Testis (tissue), 2 donors: ENCODE measurements at regions not wholly inside any gene's neighbourhood (a gene's known extent, or its start where the extent isn't known, plus 50 kb on each side); places are given as distances from the start of the nearest gene placed in this dataset.

Experiments used
- DNase-seq: peaks from one replicate; pipeline ENCODE4 v3.0.0-alpha.2; 2019
- H3K27ac ChIP-seq, 2 donors: fragments of 200-600 bp; sonication (generic); one replicate each; pipeline ENCODE4 v1.5.1; 2019
- H3K27me3 ChIP-seq: fragments of 200-600 bp; sonication (generic); one replicate; pipeline ENCODE4 v1.5.1; 2019
- H3K36me3 ChIP-seq: fragments of 200-600 bp; sonication (generic); one replicate; pipeline ENCODE4 v1.5.1; 2017; ENCODE audit warnings: low read depth; ENCODE audit errors: missing control alignments
- H3K4me1 ChIP-seq: fragments of 200-600 bp; sonication (generic); one replicate; pipeline ENCODE4 v1.5.1; 2019
- H3K4me3 ChIP-seq, 2 donors: fragments of 200-600 bp; sonication (generic); one replicate each; pipeline ENCODE4 v1.5.1; 2017 to 2019
- H3K9me3 ChIP-seq: fragments of 200-600 bp; sonication (generic); one replicate; pipeline ENCODE4 v1.5.1; 2017
- POLR2A ChIP-seq: fragments of 450-650 bp; IDR thresholded peaks from one replicate; pipeline ENCODE4 v1.6.1; 2017; ENCODE audit warnings: antibody characterized with exemption, mild to moderate bottlenecking, moderate library complexity
- WGBS, 2 donors: methylation state at CpG; one replicate each; pipeline ENCODE4 v1.1.5; 2018; 5-methylcytosine and 5-hydroxymethylcytosine counted together
- intact Hi-C: fragments of 100-400 bp; cut with DNase I; formaldehyde crosslinking; loops from one replicate; pipeline ENCODE4 v1.15.1; 2023; ENCODE audit warnings: low total_unique reads
- TF ChIP-seq, protein P1 (sequence below), 3 experiments: fragments of 450-650 bp in 2 of 3; fragments of 200-600 bp in 1 of 3; sonication (generic) in 1 of 3; IDR thresholded peaks; one replicate each; pipeline ENCODE4 v1.5.1; 2016 to 2019; ENCODE audit warnings: antibody characterized with exemption in 3 of 3, mild to moderate bottlenecking in 2 of 3, moderate library complexity in 1 of 3

DNA sequence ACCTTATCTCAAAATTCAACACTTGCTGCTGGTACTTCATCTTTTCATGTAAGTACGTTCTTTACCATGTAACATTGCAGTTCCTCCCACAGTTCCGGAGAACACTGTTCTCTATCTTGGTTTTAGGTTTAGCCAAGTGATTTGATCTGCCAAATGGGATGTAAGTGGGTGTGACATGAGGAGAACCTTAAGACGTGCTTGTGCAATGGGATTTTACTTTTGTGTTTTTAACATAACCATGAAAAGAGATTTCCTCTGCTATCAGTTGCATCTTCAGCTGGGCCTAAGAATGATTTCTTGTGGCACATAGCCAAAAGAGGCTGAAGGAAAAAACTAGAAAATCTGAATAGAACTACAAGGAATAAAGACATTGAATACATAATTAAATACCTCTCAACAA lies 894.5 kb upstream of the ALCAM start:
- H3K27ac ChIP-seq: no peak overlapping the region
- no peaks in the 10 kb centered on the region for H3K4me1 ChIP-seq
- WGBS, 2 donors: 79 to 87% methylated on average over 3 of the region's 3 CpGs
- DNase-seq: no peak
- intact Hi-C loops: no loop called here
- no peak overlapping the region for H3K4me3 ChIP-seq
- TF ChIP-seq, protein P1, sequence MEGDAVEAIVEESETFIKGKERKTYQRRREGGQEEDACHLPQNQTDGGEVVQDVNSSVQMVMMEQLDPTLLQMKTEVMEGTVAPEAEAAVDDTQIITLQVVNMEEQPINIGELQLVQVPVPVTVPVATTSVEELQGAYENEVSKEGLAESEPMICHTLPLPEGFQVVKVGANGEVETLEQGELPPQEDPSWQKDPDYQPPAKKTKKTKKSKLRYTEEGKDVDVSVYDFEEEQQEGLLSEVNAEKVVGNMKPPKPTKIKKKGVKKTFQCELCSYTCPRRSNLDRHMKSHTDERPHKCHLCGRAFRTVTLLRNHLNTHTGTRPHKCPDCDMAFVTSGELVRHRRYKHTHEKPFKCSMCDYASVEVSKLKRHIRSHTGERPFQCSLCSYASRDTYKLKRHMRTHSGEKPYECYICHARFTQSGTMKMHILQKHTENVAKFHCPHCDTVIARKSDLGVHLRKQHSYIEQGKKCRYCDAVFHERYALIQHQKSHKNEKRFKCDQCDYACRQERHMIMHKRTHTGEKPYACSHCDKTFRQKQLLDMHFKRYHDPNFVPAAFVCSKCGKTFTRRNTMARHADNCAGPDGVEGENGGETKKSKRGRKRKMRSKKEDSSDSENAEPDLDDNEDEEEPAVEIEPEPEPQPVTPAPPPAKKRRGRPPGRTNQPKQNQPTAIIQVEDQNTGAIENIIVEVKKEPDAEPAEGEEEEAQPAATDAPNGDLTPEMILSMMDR (IDR thresholded peaks at IDR 0.05): no peak
- no peak for TF ChIP-seq POLR2A
- H3K27me3 ChIP-seq: no peaks in the 10 kb centered on the region
- H3K36me3 ChIP-seq: no peaks in the 10 kb centered on the region
- H3K9me3 ChIP-seq: no peaks in the 10 kb centered on the region

- Histone ChIP-seq H3K9me3 (no peaks in the 10 kb centered on the region), H3K36me3 (no peaks in the 10 kb centered on the region), H3K27me3 (no peaks in the 10 kb centered on the region), H3K4me3 (no peak overlapping the region), H3K4me1 (no peaks in the 10 kb centered on the region), H3K27ac (no peak overlapping the region)
- whole genome bisulfite sequencing, 2 donors: 67 to 70% methylated on average over 1 of the region's 1 CpG
- no peak for DNase-seq
- TF ChIP-seq, protein P1 (IDR thresholded peaks at IDR 0.05): no peak
- no peak for TF ChIP-seq POLR2A
- intact Hi-C loops: no loop called here
Observed at GRCh38 chr3:104474011-104474410, 892.7 kb upstream of the ALCAM start.

DNA sequence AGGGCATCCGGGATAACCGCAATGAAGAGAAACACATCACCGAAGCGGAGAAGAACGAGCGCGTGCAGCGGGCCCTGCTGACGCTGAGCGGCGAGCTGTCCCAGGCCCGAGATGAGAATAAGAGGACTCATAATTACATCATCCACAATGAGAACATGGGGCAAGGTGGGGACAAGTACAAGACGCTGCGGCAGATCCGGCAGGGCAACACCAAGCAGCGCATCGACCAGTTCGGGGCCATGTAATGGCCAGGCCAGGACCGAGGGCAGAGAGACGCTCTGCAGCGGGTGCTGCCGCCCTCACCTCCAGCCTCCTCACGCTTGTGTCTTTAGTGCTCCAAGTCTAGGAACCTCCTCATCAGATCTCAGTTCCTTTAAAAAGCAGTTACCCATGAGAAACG lies 863.7 kb upstream of the ALCAM start:
- intact Hi-C loops: no loop called here
- H3K4me3 ChIP-seq: peak overlapping the region; percentile 15 to 25
- H3K27me3 ChIP-seq: no peaks in the 10 kb centered on the region
- no peaks in the 10 kb centered on the region for H3K36me3 ChIP-seq
- H3K9me3 ChIP-seq: no peaks in the 10 kb centered on the region
- no peak for TF ChIP-seq POLR2A
- TF ChIP-seq, protein P1 (IDR thresholded peaks at IDR 0.05): no peak
- 74 to 77% methylated on average over 23 to 24 of the region's 24 CpGs for WGBS, 2 donors
- no peak for DNase-seq
- no peaks in the 10 kb centered on the region for H3K4me1 ChIP-seq
- H3K27ac ChIP-seq: no peak overlapping the region

DNA sequence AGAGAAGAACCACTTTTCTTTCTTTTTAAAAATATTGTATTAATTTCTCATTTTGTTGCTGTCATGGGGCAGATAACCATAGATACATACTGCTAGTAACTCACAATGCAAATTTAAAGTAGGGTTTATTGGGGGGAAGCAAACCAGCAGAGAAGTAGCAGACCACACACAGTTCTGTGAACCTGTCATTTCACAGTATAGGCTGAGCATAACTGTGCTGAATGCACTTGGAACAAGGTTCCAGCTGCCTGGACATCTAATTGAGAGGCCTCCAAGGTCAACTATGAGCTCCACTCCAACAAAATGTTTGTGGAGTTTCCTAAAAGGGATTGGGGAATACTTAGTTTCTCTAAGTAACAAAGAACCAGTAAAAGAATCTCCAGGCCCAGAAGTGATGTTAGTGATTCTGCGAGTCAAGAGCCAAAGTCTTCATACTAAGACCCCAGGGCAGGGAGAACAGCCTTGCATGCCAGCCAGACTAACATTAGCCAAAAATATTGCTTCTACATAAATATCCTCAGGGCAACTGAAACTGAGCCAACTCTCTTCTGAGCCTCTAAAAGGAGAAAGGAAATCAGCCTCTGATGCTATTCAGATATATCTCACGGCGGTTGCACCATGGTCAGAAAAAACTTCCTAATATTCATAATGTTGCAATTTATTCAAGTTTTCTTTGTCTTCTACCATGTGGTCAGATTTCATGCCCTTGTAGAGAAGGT lies 856.4 kb upstream of the ALCAM start:
- Histone ChIP-seq H3K27me3 (no peaks in the 10 kb centered on the region), H3K9me3 (no peaks in the 10 kb centered on the region), H3K4me1 (no peaks in the 10 kb centered on the region), H3K27ac (no peak overlapping the region), H3K36me3 (no peaks in the 10 kb centered on the region), H3K4me3 (no peak overlapping the region)
- intact Hi-C loops: no loop called here
- DNase-seq: no peak
- TF ChIP-seq, protein P1 (IDR thresholded peaks at IDR 0.05): no peak
- no peak for TF ChIP-seq POLR2A
- 71 to 72% methylated on average over 3 of the region's 3 CpGs for WGBS, 2 donors

DNA sequence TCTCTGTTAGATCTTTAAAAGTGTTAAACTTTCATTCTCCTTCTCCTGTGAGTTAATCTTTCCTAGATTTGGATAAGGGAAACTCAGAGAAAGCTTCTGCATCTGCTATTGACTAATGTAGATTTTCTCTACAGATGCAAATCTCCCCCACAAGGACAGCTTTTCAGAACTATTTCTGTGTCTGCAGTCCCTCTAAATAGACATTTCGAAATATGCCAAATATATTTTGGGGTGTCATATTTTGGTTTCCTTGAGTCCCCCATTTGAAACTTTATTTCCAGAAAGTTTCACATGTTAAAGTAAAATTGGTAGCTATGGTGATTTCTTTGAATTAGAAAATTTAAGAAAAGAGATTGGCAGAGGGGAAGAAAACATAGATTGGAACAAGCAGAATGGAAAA lies 852.3 kb upstream of the ALCAM start:
- H3K4me1 ChIP-seq: no peaks in the 10 kb centered on the region

More for the DNA sequence above, 852.3 kb upstream of the ALCAM start:
- Histone ChIP-seq H3K27ac (no peak overlapping the region), H3K4me3 (no peak overlapping the region), H3K36me3 (no peaks in the 10 kb centered on the region), H3K9me3 (no peaks in the 10 kb centered on the region), H3K27me3 (no peaks in the 10 kb centered on the region)
- WGBS, 2 donors: 94 to 96% methylated on average over 1 of the region's 1 CpG
- no peak for DNase-seq
- intact Hi-C loops: no loop called here
- TF ChIP-seq, protein P1 (IDR thresholded peaks at IDR 0.05): no peak
- TF ChIP-seq POLR2A: no peak
